H1 (cell line): ENCODE measurements at regions not wholly inside any gene's neighbourhood (a gene's known extent, or its start where the extent isn't known, plus 50 kb on each side); places are given as distances from the start of the nearest gene placed in this dataset.
"Not testable (repeated sequence)": the region's sequence is repeated elsewhere in the genome, so short reads cannot be mapped to it uniquely, and the experiment has no call there.

ENCODE experiments used
- BCL11A ChIP-seq, 2 experiments: IDR thresholded peaks; one replicate each; pipeline ENCODE4 v1.6.1; 2011; ENCODE audit warnings: low read depth in 2 of 2, low read length in 2 of 2, mild to moderate bottlenecking in 2 of 2
- CBX5 ChIP-seq: fragments of 300-800, 300-1000 bp; sonication (generic); IDR thresholded peaks from 2 replicates; pipeline ENCODE4 v1.7.1; 2016; ENCODE audit warnings: antibody characterized with exemption, low read length, low read depth
- CHD1 ChIP-seq: IDR thresholded peaks from 2 replicates; pipeline ENCODE4 v1.6.1; 2012; ENCODE audit warnings: low read depth, low read length, improper control_type of control experiment
- CTCF ChIP-seq, 3 experiments: IDR thresholded peaks; 1 replicate in 2 of 3; 2 replicates in 1 of 3; pipeline versions ENCODE4 v1.5.1 to v1.6.1; 2011; ENCODE audit warnings: low read length in 3 of 3, mild to moderate bottlenecking in 3 of 3, inconsistent platforms in 2 of 3, low read depth in 1 of 3, moderate library complexity in 1 of 3; ENCODE audit not compliant: insufficient read depth in 1 of 3; ENCODE audit errors: control extremely low read depth in 1 of 3
- EZH2 ChIP-seq: fragments of 200-600 bp; sonication (generic); IDR thresholded peaks from 2 replicates; pipeline ENCODE4 v1.7.1; 2012; ENCODE audit warnings: low read depth, mild to moderate bottlenecking, moderate library complexity, low read length, inconsistent platforms; ENCODE audit not compliant: severe bottlenecking
- PHF8 ChIP-seq: fragments of 200-600 bp; sonication (generic); conservative IDR thresholded peaks from 2 replicates; pipeline ENCODE4 v1.7.1; 2012; ENCODE audit warnings: low read depth, mild to moderate bottlenecking, inconsistent platforms, low read length, moderate library complexity
- POLR2AphosphoS5 ChIP-seq: IDR thresholded peaks from 2 replicates; pipeline ENCODE4 v1.6.1; 2011; ENCODE audit warnings: low read depth, low read length
- RBBP5 ChIP-seq: IDR thresholded peaks from 2 replicates; pipeline ENCODE4 v1.7.1; 2012; ENCODE audit warnings: low read depth, mild to moderate bottlenecking, inconsistent platforms, low read length, moderate library complexity, borderline replicate concordance
- SIN3A ChIP-seq, 2 experiments: IDR thresholded peaks in 1 of 2; conservative IDR thresholded peaks in 1 of 2; 2 replicates each; pipeline ENCODE4 v1.6.1; 2011 to 2012; ENCODE audit warnings: low read length in 2 of 2, improper control_type of control experiment in 1 of 2, low read depth in 1 of 2, mild to moderate bottlenecking in 1 of 2
- SP4 ChIP-seq: IDR thresholded peaks from 2 replicates; pipeline ENCODE4 v1.6.1; 2012; ENCODE audit warnings: low read length, inconsistent platforms
- TAF1 ChIP-seq: IDR thresholded peaks from 2 replicates; pipeline ENCODE4 v1.6.1; 2011; ENCODE audit warnings: mild to moderate bottlenecking, low read depth, low read length
- USF2 ChIP-seq: IDR thresholded peaks from 2 replicates; pipeline ENCODE4 v1.6.1; 2011; ENCODE audit warnings: low read length, improper control_type of control experiment

GRCh38 chr13:90514712-90515111, 832.8 kb upstream of the MIR17HG start:
- TF ChIP-seq EZH2; RBBP5; POLR2AphosphoS5; PHF8; CTCF (IDR thresholded peaks at IDR 0.05; ENCODE audit: control extremely low read depth in 1 of 3, insufficient read depth in 1 of 3, low read depth in 1 of 3, low read length in 3 of 3); SIN3A (conservative IDR thresholded peaks at IDR 0.05 in 1 of 2, IDR thresholded peaks at IDR 0.05 in 1 of 2; ENCODE audit: low read depth in 1 of 2, low read length in 2 of 2); CBX5; USF2; TAF1; SP4; BCL11A (IDR thresholded peaks at IDR 0.05; ENCODE audit: low read depth in 2 of 2, low read length in 2 of 2); CHD1: not testable (repeated sequence)
